SU-DHL-6 (cell line): ENCODE measurements at regions not wholly inside any gene's neighbourhood (a gene's known extent, or its start where the extent isn't known, plus 50 kb on each side); places are given as distances from the start of the nearest gene placed in this dataset.

Experiments used
- H2AFZ ChIP-seq: fragments of 200-600 bp; sonication (generic); 2 replicates; pipeline ENCODE4 v1.6.1; 2014; ENCODE audit warnings: low read depth, mild to moderate bottlenecking, moderate library complexity, mixed read lengths, antibody characterized with exemption, low read length; ENCODE audit not compliant: severe bottlenecking
- H3F3A ChIP-seq: fragments of 200-600 bp; shearing (Covaris generic); 2 replicates; pipeline ENCODE4 v1.6.0; 2016; ENCODE audit warnings: antibody characterized with exemption, mild to moderate bottlenecking; ENCODE audit not compliant: insufficient read depth
- H3K27ac ChIP-seq: fragments of 200-600 bp; sonication (generic); 2 replicates; pipeline ENCODE4 v1.5.1; 2016; ENCODE audit warnings: low read depth, mild to moderate bottlenecking, low read length, moderate library complexity, mixed read lengths
- H3K27me3 ChIP-seq: fragments of 200-600 bp; sonication (generic), shearing (Covaris generic); 2 replicates; pipeline ENCODE4 v1.6.0; 2014; ENCODE audit warnings: mild to moderate bottlenecking, low read length
- H3K36me3 ChIP-seq: fragments of 200-600 bp; sonication (generic); 2 replicates; pipeline ENCODE4 v1.6.1; 2014; ENCODE audit warnings: mild to moderate bottlenecking, low read length, mixed read lengths
- H3K4me2 ChIP-seq: fragments of 300-600, 200-600 bp; shearing (Covaris generic), sonication (generic); 2 replicates; pipeline ENCODE4 v1.6.0; 2014; ENCODE audit warnings: low read length, low read depth, mild to moderate bottlenecking; ENCODE audit not compliant: poor library complexity, severe bottlenecking
- H3K4me3 ChIP-seq: fragments of 200-600 bp; sonication (generic); 2 replicates; pipeline ENCODE4 v1.5.1; 2014; ENCODE audit warnings: antibody characterized with exemption, low read length, mild to moderate bottlenecking, mixed read lengths; ENCODE audit not compliant: insufficient read depth, poor library complexity, severe bottlenecking
- H3K79me2 ChIP-seq: fragments of 200-600 bp; sonication (generic); 2 replicates; pipeline ENCODE4 v1.6.1; 2014; ENCODE audit warnings: mild to moderate bottlenecking, low read length, moderate library complexity; ENCODE audit not compliant: insufficient read depth
- H3K9ac ChIP-seq: fragments of 200-600 bp; sonication (generic); 2 replicates; pipeline ENCODE4 v1.7.0; 2014; ENCODE audit warnings: mild to moderate bottlenecking, low read length
- H3K9me2 ChIP-seq: fragments of 200-600 bp; sonication (generic); replicated peaks from 2 replicates; pipeline ENCODE4 v1.6.1; 2014; ENCODE audit warnings: low read length; ENCODE audit not compliant: insufficient read depth
- H3K9me3 ChIP-seq: fragments of 200-600 bp; sonication (generic); 2 replicates; pipeline ENCODE4 v1.6.1; 2014; ENCODE audit warnings: low read length, mixed read lengths; ENCODE audit not compliant: insufficient read depth
- H4K20me1 ChIP-seq: fragments of 200-600 bp; sonication (generic); 2 replicates; pipeline ENCODE4 v1.6.1; 2014; ENCODE audit warnings: low read depth, mild to moderate bottlenecking, antibody characterized with exemption, low read length, moderate library complexity, mixed read lengths
- CTCF ChIP-seq: fragments of 200-600 bp; sonication (generic); IDR thresholded peaks from one replicate; pipeline ENCODE4 v1.5.1; 2017; ENCODE audit warnings: antibody characterized with exemption, mild to moderate bottlenecking, low read length, moderate library complexity; ENCODE audit not compliant: insufficient read depth, poor library complexity, severe bottlenecking
- EZH2phosphoT487 ChIP-seq: fragments of 200-600 bp; sonication (generic), shearing (Covaris generic); conservative IDR thresholded peaks from 2 replicates; pipeline ENCODE4 v1.6.1; 2018; ENCODE audit warnings: mild to moderate bottlenecking, antibody characterized with exemption, low read length, moderate library complexity, mixed read lengths

GRCh38 chr4:122219356-122219755, 67.2 kb downstream of the BLTP1 start:
- Histone ChIP-seq H3K9me2 (no peaks in the 10 kb centered on the region), H3K27me3 (no peaks in the 10 kb centered on the region), H3K79me2 (no peaks in the 10 kb centered on the region), H3K9ac (no peak overlapping the region), H2AFZ (no peak overlapping the region), H3K9me3 (no peaks in the 10 kb centered on the region), H3K4me2 (no peak overlapping the region), H4K20me1 (no peaks in the 10 kb centered on the region), H3K27ac (no peak overlapping the region), H3F3A (no peaks in the 10 kb centered on the region), H3K4me3 (no peak overlapping the region), H3K36me3 (no peaks in the 10 kb centered on the region)
- TF ChIP-seq EZH2phosphoT487 (no peak), CTCF (no peak)

- no peaks in the 10 kb centered on the region for H3K9me2 ChIP-seq
- no peaks in the 10 kb centered on the region for H3K9me3 ChIP-seq
- no peak overlapping the region for H2AFZ ChIP-seq
- H3K9ac ChIP-seq, result no peak overlapping the region
- no peaks in the 10 kb centered on the region for H3F3A ChIP-seq
- no peak overlapping the region for H3K27ac ChIP-seq
- H3K27me3 ChIP-seq, result no peaks in the 10 kb centered on the region
- H3K36me3 ChIP-seq, result no peaks in the 10 kb centered on the region
- H4K20me1 ChIP-seq, result no peaks in the 10 kb centered on the region
- H3K79me2 ChIP-seq, result no peaks in the 10 kb centered on the region
- no peak overlapping the region for H3K4me2 ChIP-seq
- TF ChIP-seq CTCF, result no peak
- TF ChIP-seq EZH2phosphoT487, result no peak
- no peak overlapping the region for H3K4me3 ChIP-seq
Measured at GRCh38 chr4:122221322-122221721, 69.2 kb downstream of the BLTP1 start.

- no peaks in the 10 kb centered on the region for H3F3A ChIP-seq
- TF ChIP-seq EZH2phosphoT487 (no peak), CTCF (no peak)
- no peak overlapping the region for H3K4me3 ChIP-seq
- H3K4me2 ChIP-seq, result no peak overlapping the region
- no peaks in the 10 kb centered on the region for H3K9me3 ChIP-seq
- no peaks in the 10 kb centered on the region for H3K9me2 ChIP-seq
- no peak overlapping the region for H2AFZ ChIP-seq
- no peaks in the 10 kb centered on the region for H3K36me3 ChIP-seq
- H3K79me2 ChIP-seq, result no peaks in the 10 kb centered on the region
- no peaks in the 10 kb centered on the region for H3K27me3 ChIP-seq
- H4K20me1 ChIP-seq, result no peaks in the 10 kb centered on the region
- no peak overlapping the region for H3K27ac ChIP-seq
- H3K9ac ChIP-seq, result no peak overlapping the region
Measured at GRCh38 chr4:122224348-122224747, 72.2 kb downstream of the BLTP1 start.
